ENCODE measurements at regions not wholly inside any gene's neighbourhood (a gene's known extent, or its start where the extent isn't known, plus 50 kb on each side); places are given as distances from the start of the nearest gene placed in this dataset.

- Histone ChIP-seq H4K20me1 (ENCODE audit: control insufficient read depth, insufficient read depth, insufficient read length) (no peaks in the 10 kb centered on the region), H3K9me3 (ENCODE audit: control insufficient read depth, low read depth, low read length) (no peaks in the 10 kb centered on the region), H2BK12ac (ENCODE audit: insufficient read length, low read depth, low read length) (no peak overlapping the region), H2BK5ac (ENCODE audit: insufficient read length, low read length) (no peak overlapping the region), H2AFZ (ENCODE audit: low read length) (no peak overlapping the region), H3K4me1 (ENCODE audit: insufficient read depth, low read length) (no peaks in the 10 kb centered on the region; the same call in 1 of the 2 replicates), H3K4ac (ENCODE audit: low read depth, low read length) (no peak overlapping the region), H3K18ac (ENCODE audit: insufficient read length, low read depth, low read length) (no peak overlapping the region), H2BK20ac (ENCODE audit: low read depth, low read length, poor library complexity, severe bottlenecking) (no peak overlapping the region), H3K56ac (ENCODE audit: insufficient read length, low read depth, low read length) (no peak overlapping the region), H3K14ac (ENCODE audit: insufficient read depth, low read length) (no peak overlapping the region), H2BK120ac (ENCODE audit: low read depth, low read length, poor library complexity, severe bottlenecking) (no peak overlapping the region), H2BK15ac (ENCODE audit: low read depth, low read length) (no peak overlapping the region), H3K27ac (ENCODE audit: insufficient read length, low read depth, low read length) (no peak overlapping the region), H4K8ac (replicated peaks; ENCODE audit: insufficient read length, low read depth, low read length) (no peak overlapping the region), H3K9ac (ENCODE audit: extremely low read depth, insufficient read length, low read length) (no peak overlapping the region), H4K91ac (ENCODE audit: insufficient read length, low read depth, low read length) (no peak overlapping the region), H3T11ph (ENCODE audit: low read length) (no peak overlapping the region), H3K23me2 (ENCODE audit: insufficient read length, low read depth, low read length, poor library complexity, severe bottlenecking) (no peaks in the 10 kb centered on the region), H3K23ac (ENCODE audit: insufficient read length, low read depth, low read length) (no peak overlapping the region), H4K5ac (ENCODE audit: insufficient read length, low read depth, low read length) (no peak overlapping the region), H2AK5ac (ENCODE audit: insufficient read length, low read length) (no peak overlapping the region), H3K79me1 (ENCODE audit: insufficient read depth, low read depth, low read length, poor library complexity, severe bottlenecking) (no peaks in the 10 kb centered on the region), H3K79me2 (ENCODE audit: insufficient read depth, low read length) (no peaks in the 10 kb centered on the region), H3K27me3 (ENCODE audit: insufficient read depth, low read length) (no peaks in the 10 kb centered on the region), H3K4me2 (ENCODE audit: insufficient read depth, insufficient read length, low read length) (no peak overlapping the region)
- DNase-seq: no peak
- Mint-ChIP-seq H3K4me3 (no peak overlapping the region), H3K9me3 (peaks cover 17 to 20% of the 10 kb centered on the region in 2 experiments; a peak in 4 of 5 replicates), H3K36me3 (ENCODE audit: insufficient read depth in 1 of 3, low read depth in 3 of 3) (peaks cover 0 to 22% (median 2%) of the 10 kb centered on the region in 3 experiments; a peak in 4 of 7 replicates), H3K27me3 (ENCODE audit: low read depth) (no peaks in the 10 kb centered on the region; the same call in 1 of the 2 replicates), H3K4me1 (peaks cover 14 to 15% of the 10 kb centered on the region in 2 experiments), H3K27ac (no peak overlapping the region; a peak in 1 of 7 replicates)
- WGBS (ENCODE audit: extremely low coverage, insufficient read length, low lambda C conversion rate): no CpG with 5 or more reads among the region's 3 CpGs
- TF ChIP-seq CTCF (conservative IDR thresholded peaks at IDR 0.05): no peak
Measured at GRCh38 chr18:24797981-24798380, 337.5 kb downstream of the HRH4 start.
